ENCODE measurements at regions not wholly inside any gene's neighbourhood (a gene's known extent, or its start where the extent isn't known, plus 50 kb on each side); places are given as distances from the start of the nearest gene placed in this dataset.
"Not testable (repeated sequence)": the region's sequence is repeated elsewhere in the genome, so short reads cannot be mapped to it uniquely, and the experiment has no call there.

DNA sequence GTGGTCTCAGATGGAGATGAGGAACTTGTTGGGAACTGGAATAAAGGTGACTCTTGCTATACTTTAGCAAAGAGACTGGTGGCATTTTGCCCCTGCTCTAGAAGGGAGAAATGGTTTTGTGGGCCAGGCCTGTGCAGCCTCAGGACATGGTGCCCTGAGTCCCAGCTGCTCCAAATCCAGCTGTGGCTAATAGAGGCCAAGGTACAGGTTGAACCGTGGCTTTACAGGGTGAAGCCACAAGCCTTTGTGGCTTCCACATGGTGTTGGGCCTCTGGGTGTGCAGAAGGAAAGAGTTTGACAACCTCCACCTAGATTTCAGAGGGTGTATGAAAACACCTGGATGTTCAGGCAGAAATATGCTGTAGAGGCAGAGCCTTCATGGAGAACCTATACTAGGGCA lies 586.0 kb downstream of the FLRT2 start:
- ChIA-PET POLR2A (no interaction called here), CTCF (no interaction called here)
- H3K4me3 ChIP-seq (ENCODE audit: low read depth, low read length): no peak overlapping the region
- H3K27ac ChIP-seq (ENCODE audit: low read depth, low read length): no peak overlapping the region
- no peak for DNase-seq (ENCODE audit: low read depth, low spot score)
- H3K9me3 ChIP-seq (ENCODE audit: control insufficient read depth, insufficient read depth, low read length): no peaks in the 10 kb centered on the region; the same call in 1 of the 2 replicates
- TF ChIP-seq, protein P1, sequence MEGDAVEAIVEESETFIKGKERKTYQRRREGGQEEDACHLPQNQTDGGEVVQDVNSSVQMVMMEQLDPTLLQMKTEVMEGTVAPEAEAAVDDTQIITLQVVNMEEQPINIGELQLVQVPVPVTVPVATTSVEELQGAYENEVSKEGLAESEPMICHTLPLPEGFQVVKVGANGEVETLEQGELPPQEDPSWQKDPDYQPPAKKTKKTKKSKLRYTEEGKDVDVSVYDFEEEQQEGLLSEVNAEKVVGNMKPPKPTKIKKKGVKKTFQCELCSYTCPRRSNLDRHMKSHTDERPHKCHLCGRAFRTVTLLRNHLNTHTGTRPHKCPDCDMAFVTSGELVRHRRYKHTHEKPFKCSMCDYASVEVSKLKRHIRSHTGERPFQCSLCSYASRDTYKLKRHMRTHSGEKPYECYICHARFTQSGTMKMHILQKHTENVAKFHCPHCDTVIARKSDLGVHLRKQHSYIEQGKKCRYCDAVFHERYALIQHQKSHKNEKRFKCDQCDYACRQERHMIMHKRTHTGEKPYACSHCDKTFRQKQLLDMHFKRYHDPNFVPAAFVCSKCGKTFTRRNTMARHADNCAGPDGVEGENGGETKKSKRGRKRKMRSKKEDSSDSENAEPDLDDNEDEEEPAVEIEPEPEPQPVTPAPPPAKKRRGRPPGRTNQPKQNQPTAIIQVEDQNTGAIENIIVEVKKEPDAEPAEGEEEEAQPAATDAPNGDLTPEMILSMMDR (IDR thresholded peaks at IDR 0.05; ENCODE audit: low read depth, low read length): no peak
- no peaks in the 10 kb centered on the region for H3K27me3 ChIP-seq (ENCODE audit: control insufficient read depth, insufficient read depth, low read length)

DNA sequence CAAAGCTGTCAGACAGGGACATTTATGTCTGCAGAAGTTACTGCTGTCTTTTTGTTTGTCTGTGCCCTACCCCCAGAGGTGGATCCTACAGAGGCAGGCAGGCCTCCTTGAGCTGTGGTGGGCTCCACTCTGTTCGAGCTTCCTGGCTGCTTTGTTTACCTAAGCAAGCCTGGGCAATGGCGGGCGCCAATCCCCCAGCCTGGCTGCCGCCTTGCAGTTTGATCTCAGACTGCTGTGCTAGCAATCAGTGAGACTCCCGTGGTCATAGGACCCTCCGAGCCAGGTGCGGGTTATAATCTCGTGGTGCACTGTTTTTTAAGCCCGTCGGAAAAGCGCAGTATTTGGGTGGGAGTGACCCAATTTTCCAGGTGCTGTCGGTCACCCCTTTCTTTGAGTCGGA lies 580.9 kb downstream of the FLRT2 start:
- H3K4me3 ChIP-seq (ENCODE audit: low read depth, low read length); H3K27ac ChIP-seq (ENCODE audit: low read depth, low read length); H3K27me3 ChIP-seq (ENCODE audit: control insufficient read depth, insufficient read depth, low read length); CTCF ChIA-PET; POLR2A ChIA-PET; DNase-seq (ENCODE audit: low read depth, low spot score); H3K9me3 ChIP-seq (ENCODE audit: control insufficient read depth, insufficient read depth, low read length): not testable (repeated sequence)

DNA sequence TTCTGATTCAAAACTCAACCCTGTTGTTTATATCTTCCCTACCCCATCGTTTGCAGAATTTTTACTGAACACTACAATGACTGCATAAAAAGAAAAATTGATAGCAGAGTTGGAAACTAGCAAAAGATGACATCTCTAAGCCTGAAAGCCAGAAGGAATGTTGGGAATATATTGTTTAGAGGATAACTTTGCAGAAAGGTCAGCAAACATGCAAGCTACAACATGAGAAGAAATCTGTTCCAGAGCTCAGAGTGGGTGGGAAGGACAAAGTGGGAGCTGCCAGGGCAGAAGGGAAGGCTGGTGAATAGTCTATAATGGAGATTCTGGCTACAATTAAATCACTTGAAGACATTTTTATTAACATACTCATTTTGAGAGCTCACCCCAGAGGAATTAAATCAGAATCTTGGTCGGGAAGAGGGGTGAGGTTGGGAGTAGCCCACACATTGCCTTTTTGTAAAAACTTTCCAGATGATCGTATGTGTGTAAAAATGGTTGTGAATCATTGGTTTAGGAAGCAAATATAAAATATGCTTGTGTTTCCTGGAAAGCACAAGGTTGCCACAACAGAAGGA lies 574.8 kb downstream of the FLRT2 start:
- no peak for DNase-seq (ENCODE audit: low read depth, low spot score)
- CTCF ChIA-PET: no interaction called here

DNA sequence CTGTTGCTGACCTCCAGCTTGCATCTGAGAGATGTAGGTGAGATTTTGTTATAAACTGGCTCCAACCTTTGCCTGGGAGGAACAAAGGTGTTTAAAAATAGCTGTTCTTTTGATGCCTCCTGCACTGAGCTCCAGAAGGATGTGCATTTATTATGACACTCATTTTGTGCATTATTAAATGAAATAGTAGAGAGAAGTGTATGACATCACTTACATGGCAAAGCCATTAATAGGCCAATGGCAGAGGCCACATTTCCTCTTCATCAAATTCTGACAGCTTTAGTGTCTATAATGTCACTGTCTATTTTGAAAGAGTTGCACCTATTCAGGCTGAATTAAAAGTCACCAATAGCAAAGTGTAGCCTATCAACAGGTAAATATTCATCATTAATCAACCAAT lies 564.6 kb downstream of the FLRT2 start:
- Histone ChIP-seq H3K9me3 (ENCODE audit: control insufficient read depth, insufficient read depth, low read length) (no peaks in the 10 kb centered on the region), H3K27ac (ENCODE audit: low read depth, low read length) (no peak overlapping the region), H3K27me3 (ENCODE audit: control insufficient read depth, insufficient read depth, low read length) (no peaks in the 10 kb centered on the region), H3K4me3 (ENCODE audit: low read depth, low read length) (no peak overlapping the region)
- ChIA-PET CTCF (no interaction called here), POLR2A (no interaction called here)
- no peak for DNase-seq (ENCODE audit: low read depth, low spot score)
- TF ChIP-seq, protein P1 (IDR thresholded peaks at IDR 0.05; ENCODE audit: low read depth, low read length): no peak

More for the DNA sequence above, 574.8 kb downstream of the FLRT2 start:
- H3K27ac ChIP-seq (ENCODE audit: low read depth, low read length): no peak overlapping the region
- TF ChIP-seq, protein P1 (IDR thresholded peaks at IDR 0.05; ENCODE audit: low read depth, low read length): no peak
- H3K27me3 ChIP-seq (ENCODE audit: control insufficient read depth, insufficient read depth, low read length): no peaks in the 10 kb centered on the region
- H3K4me3 ChIP-seq (ENCODE audit: low read depth, low read length): no peak overlapping the region
- POLR2A ChIA-PET: no interaction called here
- no peaks in the 10 kb centered on the region; the same call in 1 of the 2 replicates for H3K9me3 ChIP-seq (ENCODE audit: control insufficient read depth, insufficient read depth, low read length)

DNA sequence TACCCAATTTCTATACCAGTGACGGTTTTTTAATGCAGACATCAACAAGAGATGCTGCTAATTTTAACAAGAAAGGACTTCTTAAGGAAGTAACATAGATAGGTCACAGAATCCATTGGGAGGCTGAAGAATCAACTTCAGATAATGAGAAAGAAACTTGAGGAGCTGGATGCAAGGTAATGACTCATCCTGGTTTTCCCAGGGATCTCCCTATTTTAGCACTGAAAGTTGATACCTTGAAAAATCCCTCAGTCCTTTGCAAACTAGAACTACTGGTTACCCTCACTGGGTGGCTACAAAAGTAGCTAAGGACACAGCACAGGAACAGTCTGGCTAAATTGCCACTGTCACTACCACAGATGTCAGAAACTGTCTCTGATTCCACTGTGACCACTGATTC lies 561.9 kb downstream of the FLRT2 start:
- TF ChIP-seq, protein P1 (IDR thresholded peaks at IDR 0.05; ENCODE audit: low read depth, low read length): no peak
- POLR2A ChIA-PET: interaction anchor here (0.6 kb wide), 1 partner anchor 557 kb away, joined by 4 read pairs; no protein-coding TSS in a partner anchor
- H3K27me3 ChIP-seq (ENCODE audit: control insufficient read depth, insufficient read depth, low read length): no peaks in the 10 kb centered on the region
- CTCF ChIA-PET: no interaction called here
- no peak overlapping the region for H3K4me3 ChIP-seq (ENCODE audit: low read depth, low read length)
- DNase-seq (ENCODE audit: low read depth, low spot score): no peak
- H3K9me3 ChIP-seq (ENCODE audit: control insufficient read depth, insufficient read depth, low read length): no peaks in the 10 kb centered on the region
- H3K27ac ChIP-seq (ENCODE audit: low read depth, low read length): no peak overlapping the region

Data from AG04450 (cell line).